ENCODE measurements at regions not wholly inside any gene's neighbourhood (a gene's known extent, or its start where the extent isn't known, plus 50 kb on each side); places are given as distances from the start of the nearest gene placed in this dataset.

GRCh38 chr18:29008809-29009208, 831.9 kb upstream of the CDH2 start:
- DNase-seq = no peak

- no peak for DNase-seq
Observed at GRCh38 chr18:29007986-29008654, 831.2 kb upstream of the CDH2 start.

- no peak for DNase-seq
Observed at GRCh38 chr18:29004921-29005320, 828.0 kb upstream of the CDH2 start.

GRCh38 chr18:29003194-29003593, 826.3 kb upstream of the CDH2 start:
- no peak for DNase-seq

GRCh38 chr18:29002747-29003146, 825.8 kb upstream of the CDH2 start:
- DNase-seq = no peak

GRCh38 chr18:28999726-29000125, 822.8 kb upstream of the CDH2 start:
- no peak for DNase-seq

GRCh38 chr18:28995319-28995718, 818.4 kb upstream of the CDH2 start:
- no peak for DNase-seq

- DNase-seq = no peak
Observed at GRCh38 chr18:28984731-28985130, 807.8 kb upstream of the CDH2 start.

GRCh38 chr18:28974504-28974903, 797.6 kb upstream of the CDH2 start:
- no peak for DNase-seq

- no peak for DNase-seq
Observed at GRCh38 chr18:28973324-28973723, 796.4 kb upstream of the CDH2 start.

- no peak for DNase-seq
Observed at GRCh38 chr18:28972333-28972907, 795.5 kb upstream of the CDH2 start.

- no peak for DNase-seq
Observed at GRCh38 chr18:28963481-28963880, 786.6 kb upstream of the CDH2 start.

- peak; percentile 12 for DNase-seq
Observed at GRCh38 chr18:28961669-28962228, 784.8 kb upstream of the CDH2 start.

GRCh38 chr18:28960146-28960545, 783.2 kb upstream of the CDH2 start:
- no peak for DNase-seq

- DNase-seq = no peak
Observed at GRCh38 chr18:28952339-28952738, 775.4 kb upstream of the CDH2 start.

- DNase-seq = no peak
Observed at GRCh38 chr18:28947900-28948299, 771.0 kb upstream of the CDH2 start.

- no peak for DNase-seq
Observed at GRCh38 chr18:28946471-28946870, 769.5 kb upstream of the CDH2 start.

GRCh38 chr18:28922936-28923335, 746.0 kb upstream of the CDH2 start:
- DNase-seq = no peak

GRCh38 chr18:28916456-28916855, 739.5 kb upstream of the CDH2 start:
- DNase-seq = no peak

- DNase-seq = no peak
Observed at GRCh38 chr18:28905509-28905908, 728.6 kb upstream of the CDH2 start.

GRCh38 chr18:28904789-28905364, 727.9 kb upstream of the CDH2 start:
- no peak for DNase-seq

GRCh38 chr18:28903306-28903705, 726.4 kb upstream of the CDH2 start:
- DNase-seq = no peak

GRCh38 chr18:28890791-28891190, 713.9 kb upstream of the CDH2 start:
- DNase-seq = no peak

GRCh38 chr18:28884304-28884703, 707.4 kb upstream of the CDH2 start:
- DNase-seq = no peak
